CD14-positive monocyte (primary cell): ENCODE measurements at regions not wholly inside any gene's neighbourhood (a gene's known extent, or its start where the extent isn't known, plus 50 kb on each side); places are given as distances from the start of the nearest gene placed in this dataset.

ENCODE experiments used
- DNase-seq, 3 donors: peaks; one replicate each; pipeline ENCODE4 v3.0.0-alpha.2; 2011 to 2022
- H2AFZ ChIP-seq: 2 replicates; pipeline ENCODE4 v1.6.0; 2012; ENCODE audit warnings: mild to moderate bottlenecking, low read depth, low read length, inconsistent platforms; ENCODE audit not compliant: insufficient read depth, poor library complexity, severe bottlenecking
- H3K27ac ChIP-seq, 2 donors: 1 replicate in 1 of 2; 2 replicates in 1 of 2; pipeline ENCODE4 v1.5.1; 2012 to 2013; ENCODE audit warnings: low read length in 2 of 2, control low read depth in 1 of 2, inconsistent platforms in 1 of 2, low read depth in 1 of 2, mild to moderate bottlenecking in 1 of 2
- H3K27me3 ChIP-seq, 2 donors: one replicate each; pipeline versions ENCODE4 v1.6.0 to v1.6.1; 2011 to 2013; ENCODE audit warnings: low read length in 2 of 2; ENCODE audit not compliant: control insufficient read depth in 2 of 2, insufficient read depth in 2 of 2
- H3K36me3 ChIP-seq, 2 donors: replicated peaks in 1 of 2; 1 replicate in 1 of 2; 2 replicates in 1 of 2; pipeline versions ENCODE4 v1.5.1 to v1.6.1; 2012 to 2013; ENCODE audit warnings: low read length in 2 of 2, control low read depth in 1 of 2, inconsistent platforms in 1 of 2, mild to moderate bottlenecking in 1 of 2; ENCODE audit not compliant: insufficient read depth in 2 of 2, control insufficient read depth in 1 of 2
- H3K4me1 ChIP-seq, 2 donors: 1 replicate in 1 of 2; 2 replicates in 1 of 2; pipeline versions ENCODE4 v1.5.1 to v1.6.1; 2012 to 2013; ENCODE audit warnings: low read length in 2 of 2, control low read depth in 1 of 2, inconsistent platforms in 1 of 2, mild to moderate bottlenecking in 1 of 2, moderate library complexity in 1 of 2; ENCODE audit not compliant: insufficient read depth in 2 of 2, control insufficient read depth in 1 of 2
- H3K4me2 ChIP-seq: replicated peaks from 2 replicates; pipeline ENCODE3; 2012; ENCODE audit warnings: low read length, moderate library complexity, mild to moderate bottlenecking; ENCODE audit not compliant: poor library complexity, severe bottlenecking; ENCODE audit errors: extremely low read depth
- H3K4me3 ChIP-seq, 3 experiments: fragments of 200-600 bp in 1 of 3; sonication (generic) in 1 of 3; replicated peaks in 1 of 3; 1 replicate in 2 of 3; 2 replicates in 1 of 3; pipeline ENCODE4 v1.5.1; 2011 to 2013; ENCODE audit warnings: low read length in 3 of 3, mild to moderate bottlenecking in 3 of 3, control low read depth in 2 of 3, low read depth in 2 of 3, inconsistent platforms in 1 of 3, moderate library complexity in 1 of 3
- H3K79me2 ChIP-seq: 2 replicates; pipeline ENCODE4 v1.6.0; 2012; ENCODE audit warnings: mild to moderate bottlenecking, control low read depth, inconsistent platforms, low read length, moderate library complexity; ENCODE audit not compliant: insufficient read depth
- H3K9ac ChIP-seq: 2 replicates; pipeline ENCODE4 v1.6.0; 2017; ENCODE audit warnings: low read length, mild to moderate bottlenecking; ENCODE audit not compliant: insufficient read depth, poor library complexity, severe bottlenecking
- H3K9me3 ChIP-seq, 2 donors: replicated peaks in 1 of 2; 1 replicate in 1 of 2; 2 replicates in 1 of 2; pipeline versions ENCODE4 v1.5.1 to v1.6.1; 2012 to 2013; ENCODE audit warnings: low read length in 2 of 2, control low read depth in 1 of 2; ENCODE audit not compliant: control insufficient read depth in 1 of 2, insufficient read depth in 1 of 2
- H4K20me1 ChIP-seq: 2 replicates; pipeline ENCODE4 v1.6.0; 2012; ENCODE audit warnings: mild to moderate bottlenecking, low read length, control low read depth, moderate library complexity; ENCODE audit not compliant: insufficient read depth
- H3K27ac Mint-ChIP-seq, 7 donors: one replicate each; pipeline ENCODE4 v1.8.0; 2020; ENCODE audit warnings: mild to moderate bottlenecking in 7 of 7, mixed read lengths in 7 of 7, moderate library complexity in 6 of 7, inconsistent platforms in 2 of 7
- H3K27me3 Mint-ChIP-seq, 3 donors: one replicate each; pipeline ENCODE4 v1.8.0; 2021 to 2022; ENCODE audit warnings: low read depth in 3 of 3, mild to moderate bottlenecking in 3 of 3, mixed read lengths in 3 of 3, moderate library complexity in 3 of 3, inconsistent platforms in 1 of 3
- H3K36me3 Mint-ChIP-seq, 2 donors: one replicate each; pipeline ENCODE4 v1.8.0; 2020; ENCODE audit warnings: mixed read lengths in 2 of 2, inconsistent platforms in 1 of 2, mild to moderate bottlenecking in 1 of 2
- H3K4me1 Mint-ChIP-seq: one replicate; pipeline ENCODE4 v1.8.0; 2020; ENCODE audit warnings: mild to moderate bottlenecking, mixed read lengths
- H3K4me3 Mint-ChIP-seq, 2 donors: one replicate each; pipeline ENCODE4 v1.8.0; 2020; ENCODE audit warnings: mild to moderate bottlenecking in 2 of 2, mixed read lengths in 2 of 2, moderate library complexity in 1 of 2
- H3K9me3 Mint-ChIP-seq, 7 donors: one replicate each; pipeline ENCODE4 v1.8.0; 2020 to 2022; ENCODE audit warnings: mixed read lengths in 7 of 7, mild to moderate bottlenecking in 6 of 7, moderate library complexity in 6 of 7, inconsistent platforms in 2 of 7
- CTCF ChIP-seq: fragments of 200-600 bp; IDR thresholded peaks from one replicate; pipeline ENCODE4 v1.8.0; 2022; ENCODE audit warnings: antibody characterized with exemption, mild to moderate bottlenecking
- WGBS: methylation state at CpG from one replicate; pipeline ENCODE4 v1.1.5; 2013; ENCODE audit warnings: missing lambda C conversion rate; ENCODE audit not compliant: insufficient coverage; 5-methylcytosine and 5-hydroxymethylcytosine counted together
- intact Hi-C, 2 donors: fragments of 100-400 bp; cut with micrococcal nuclease; formaldehyde crosslinking; loops; one replicate each; pipeline versions ENCODE4 v1.15.0 to v1.15.1; 2023

GRCh38 chr22:48802576-48802975, 1025.1 kb downstream of the BRD1 start:
- DNase-seq, result no peak
- WGBS, result 70% methylated on average over 14 of the region's 19 CpGs

GRCh38 chr22:48800886-48801607, 1026.6 kb downstream of the BRD1 start:
- intact Hi-C loops, result no loop called here
- no peaks in the 10 kb centered on the region for H3K79me2 ChIP-seq
- no peak for TF ChIP-seq CTCF
- no peaks in the 10 kb centered on the region for H3K36me3 ChIP-seq
- no peak overlapping the region for H3K4me2 ChIP-seq
- WGBS, result 97% methylated on average over 13 of the region's 14 CpGs
- peaks cover 0 to 2% (median 0%) of the 10 kb centered on the region in 7 donors for H3K9me3 Mint-ChIP-seq
- no peak overlapping the region for H3K27ac Mint-ChIP-seq
- no peaks in the 10 kb centered on the region for H3K27me3 ChIP-seq
- no peak overlapping the region for H3K27ac ChIP-seq
- H3K4me3 ChIP-seq, result no peak overlapping the region
- no peaks in the 10 kb centered on the region for H4K20me1 ChIP-seq
- DNase-seq, result no peak
- no peak overlapping the region for H3K9ac ChIP-seq
- H2AFZ ChIP-seq, result no peak overlapping the region
- H3K27me3 Mint-ChIP-seq, result peaks cover 3 to 9% (median 8%) of the 10 kb centered on the region in 3 donors
- H3K4me1 Mint-ChIP-seq, result no peaks in the 10 kb centered on the region
- no peak overlapping the region for H3K4me3 Mint-ChIP-seq
- no peaks in the 10 kb centered on the region for H3K4me1 ChIP-seq
- no peaks in the 10 kb centered on the region for H3K36me3 Mint-ChIP-seq
- H3K9me3 ChIP-seq, result no peaks in the 10 kb centered on the region

More at GRCh38 chr22:48802576-48802975, 1025.1 kb downstream of the BRD1 start:
- H3K27me3 Mint-ChIP-seq, result peaks cover 3 to 10% (median 9%) of the 10 kb centered on the region in 3 donors
- intact Hi-C loops, result no loop called here
- Histone ChIP-seq H3K9me3 (no peaks in the 10 kb centered on the region), H3K4me1 (no peaks in the 10 kb centered on the region), H3K9ac (no peak overlapping the region), H3K27me3 (no peaks in the 10 kb centered on the region), H3K27ac (no peak overlapping the region), H3K4me2 (no peak overlapping the region), H3K4me3 (no peak overlapping the region), H4K20me1 (no peaks in the 10 kb centered on the region), H3K36me3 (no peaks in the 10 kb centered on the region), H2AFZ (no peak overlapping the region), H3K79me2 (no peaks in the 10 kb centered on the region)
- no peak for TF ChIP-seq CTCF
- no peaks in the 10 kb centered on the region for H3K36me3 Mint-ChIP-seq
- H3K4me1 Mint-ChIP-seq, result no peaks in the 10 kb centered on the region
- no peak overlapping the region for H3K4me3 Mint-ChIP-seq
- no peak overlapping the region for H3K27ac Mint-ChIP-seq
- peaks cover 0 to 2% (median 0%) of the 10 kb centered on the region in 7 donors for H3K9me3 Mint-ChIP-seq
